GM04503 (cell line): ENCODE measurements at regions not wholly inside any gene's neighbourhood (a gene's known extent, or its start where the extent isn't known, plus 50 kb on each side); places are given as distances from the start of the nearest gene placed in this dataset.
"Not testable (repeated sequence)": the region's sequence is repeated elsewhere in the genome, so short reads cannot be mapped to it uniquely, and the experiment has no call there.

Source experiments
- DNase-seq: peaks from one replicate; pipeline ENCODE4 v3.0.0-alpha.2; 2012; ENCODE audit warnings: low read depth

GRCh38 chr16:8055761-8056160 lies 534.5 kb downstream of the TMEM114 start:
- no peak for DNase-seq

- no peak for DNase-seq
Measured at GRCh38 chr16:8053437-8053836, 536.9 kb downstream of the TMEM114 start.

- DNase-seq: no peak
Measured at GRCh38 chr16:8048433-8048832, 541.9 kb downstream of the TMEM114 start.

- DNase-seq: no peak
Measured at GRCh38 chr16:8047736-8048135, 542.6 kb downstream of the TMEM114 start.

- no peak for DNase-seq
Measured at GRCh38 chr16:8044796-8045195, 545.5 kb downstream of the TMEM114 start.

- DNase-seq: no peak
Measured at GRCh38 chr16:8032406-8032805, 557.9 kb downstream of the TMEM114 start.

- DNase-seq: not testable (repeated sequence)
Measured at GRCh38 chr16:8030004-8030403, 560.3 kb downstream of the TMEM114 start.

- no peak for DNase-seq
Measured at GRCh38 chr16:8026450-8026849, 563.9 kb downstream of the TMEM114 start.

GRCh38 chr16:8023326-8023725 lies 567.0 kb downstream of the TMEM114 start:
- no peak for DNase-seq

GRCh38 chr16:8005096-8005860 lies 585.0 kb downstream of the TMEM114 start:
- DNase-seq: no peak

- no peak for DNase-seq
Measured at GRCh38 chr16:7998789-7999453, 591.4 kb downstream of the TMEM114 start.

- DNase-seq: no peak
Measured at GRCh38 chr16:7997966-7998365, 592.3 kb downstream of the TMEM114 start.

GRCh38 chr16:7992616-7993015 lies 597.7 kb downstream of the TMEM114 start:
- DNase-seq: no peak

GRCh38 chr16:7990626-7991260 lies 599.6 kb downstream of the TMEM114 start:
- DNase-seq: no peak

- no peak for DNase-seq
Measured at GRCh38 chr16:7983676-7984075, 606.6 kb downstream of the TMEM114 start.

- no peak for DNase-seq
Measured at GRCh38 chr16:7980133-7980483, 610.2 kb downstream of the TMEM114 start.

- DNase-seq: no peak
Measured at GRCh38 chr16:7979448-7980132, 610.7 kb downstream of the TMEM114 start.

GRCh38 chr16:7976563-7976962 lies 613.7 kb downstream of the TMEM114 start:
- DNase-seq: no peak

GRCh38 chr16:7976125-7976524 lies 614.2 kb downstream of the TMEM114 start:
- DNase-seq: no peak

- no peak for DNase-seq
Measured at GRCh38 chr16:7967996-7968509, 622.3 kb downstream of the TMEM114 start.

GRCh38 chr16:7964744-7965143 lies 625.6 kb downstream of the TMEM114 start:
- no peak for DNase-seq

- DNase-seq: no peak
Measured at GRCh38 chr16:7964167-7964566, 626.1 kb downstream of the TMEM114 start.
